ENCODE measurements at regions not wholly inside any gene's neighbourhood (a gene's known extent, or its start where the extent isn't known, plus 50 kb on each side); places are given as distances from the start of the nearest gene placed in this dataset.
A peak's percentile ranks its signal among the peaks of the same experiment; 100 is the strongest.
"Not testable (repeated sequence)": the region's sequence is repeated elsewhere in the genome, so short reads cannot be mapped to it uniquely, and the experiment has no call there.

DNA sequence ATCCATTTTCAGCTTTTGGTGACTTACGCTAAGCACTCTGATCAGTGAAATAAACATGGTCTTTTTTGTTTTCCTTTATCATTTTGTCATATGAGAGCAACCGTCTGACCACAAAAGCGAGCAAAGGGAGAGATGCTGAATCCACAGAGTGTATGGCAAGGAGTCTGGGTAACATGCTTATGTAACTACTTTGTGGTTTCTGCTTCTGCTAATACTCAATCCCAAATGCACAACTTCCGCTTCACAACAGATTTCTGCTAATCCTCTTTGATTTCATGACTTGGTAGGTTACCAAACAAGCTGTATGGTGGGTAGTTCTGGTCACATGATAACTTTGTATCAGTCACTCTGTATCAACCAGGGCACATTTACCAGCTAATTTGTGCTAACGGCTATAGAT, 908.4 kb upstream of the CRIM1 start:
- Histone ChIP-seq H3K4me1 (no peaks in the 10 kb centered on the region), H3K27ac (no peak overlapping the region), H3K36me3 (no peaks in the 10 kb centered on the region), H3K4me3 (no peak overlapping the region), H3K27me3 (no peaks in the 10 kb centered on the region), H3K9me3 (no peaks in the 10 kb centered on the region)
- TF ChIP-seq, protein P1, sequence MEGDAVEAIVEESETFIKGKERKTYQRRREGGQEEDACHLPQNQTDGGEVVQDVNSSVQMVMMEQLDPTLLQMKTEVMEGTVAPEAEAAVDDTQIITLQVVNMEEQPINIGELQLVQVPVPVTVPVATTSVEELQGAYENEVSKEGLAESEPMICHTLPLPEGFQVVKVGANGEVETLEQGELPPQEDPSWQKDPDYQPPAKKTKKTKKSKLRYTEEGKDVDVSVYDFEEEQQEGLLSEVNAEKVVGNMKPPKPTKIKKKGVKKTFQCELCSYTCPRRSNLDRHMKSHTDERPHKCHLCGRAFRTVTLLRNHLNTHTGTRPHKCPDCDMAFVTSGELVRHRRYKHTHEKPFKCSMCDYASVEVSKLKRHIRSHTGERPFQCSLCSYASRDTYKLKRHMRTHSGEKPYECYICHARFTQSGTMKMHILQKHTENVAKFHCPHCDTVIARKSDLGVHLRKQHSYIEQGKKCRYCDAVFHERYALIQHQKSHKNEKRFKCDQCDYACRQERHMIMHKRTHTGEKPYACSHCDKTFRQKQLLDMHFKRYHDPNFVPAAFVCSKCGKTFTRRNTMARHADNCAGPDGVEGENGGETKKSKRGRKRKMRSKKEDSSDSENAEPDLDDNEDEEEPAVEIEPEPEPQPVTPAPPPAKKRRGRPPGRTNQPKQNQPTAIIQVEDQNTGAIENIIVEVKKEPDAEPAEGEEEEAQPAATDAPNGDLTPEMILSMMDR (IDR thresholded peaks at IDR 0.05): no peak
- no peak for TF ChIP-seq POLR2AphosphoS5 (IDR thresholded peaks at IDR 0.05)
- TF ChIP-seq POLR2A (IDR thresholded peaks at IDR 0.05): no peak
- TF ChIP-seq EP300 (IDR thresholded peaks at IDR 0.05): no peak
- peak; percentile 39 for ATAC-seq
- WGBS, 2 donors (ENCODE audit: low coverage in 1 of 2): 68 to 76% methylated on average over 4 to 5 of the region's 5 CpGs

DNA sequence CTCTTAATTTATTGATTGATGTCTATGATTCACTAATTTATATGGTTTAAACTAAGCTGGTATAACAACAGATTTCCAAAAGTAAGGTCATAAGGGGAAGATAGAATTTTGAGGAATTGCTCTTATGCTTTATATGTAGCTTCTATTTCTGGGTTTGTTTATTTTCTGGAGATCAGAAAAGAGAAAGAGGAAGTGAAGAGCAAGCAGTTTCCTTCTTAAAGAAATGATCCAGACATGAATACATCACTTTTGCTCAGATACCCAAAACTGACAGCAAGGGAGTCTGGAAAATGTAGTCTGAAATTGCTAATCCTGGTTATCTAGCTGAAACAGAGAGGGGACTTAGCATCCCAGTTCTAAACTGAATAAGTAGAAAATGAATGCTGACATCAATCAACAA, 912.5 kb upstream of the CRIM1 start:
- Histone ChIP-seq H3K27ac (no peak overlapping the region), H3K4me1 (no peaks in the 10 kb centered on the region), H3K27me3 (no peaks in the 10 kb centered on the region), H3K4me3 (no peak overlapping the region), H3K36me3 (no peaks in the 10 kb centered on the region), H3K9me3 (no peaks in the 10 kb centered on the region)
- no peak for TF ChIP-seq POLR2AphosphoS5 (IDR thresholded peaks at IDR 0.05)
- TF ChIP-seq, protein P1 (IDR thresholded peaks at IDR 0.05): no peak
- TF ChIP-seq EP300 (IDR thresholded peaks at IDR 0.05): no peak
- no peak for TF ChIP-seq POLR2A (IDR thresholded peaks at IDR 0.05)
- ATAC-seq: no peak

DNA sequence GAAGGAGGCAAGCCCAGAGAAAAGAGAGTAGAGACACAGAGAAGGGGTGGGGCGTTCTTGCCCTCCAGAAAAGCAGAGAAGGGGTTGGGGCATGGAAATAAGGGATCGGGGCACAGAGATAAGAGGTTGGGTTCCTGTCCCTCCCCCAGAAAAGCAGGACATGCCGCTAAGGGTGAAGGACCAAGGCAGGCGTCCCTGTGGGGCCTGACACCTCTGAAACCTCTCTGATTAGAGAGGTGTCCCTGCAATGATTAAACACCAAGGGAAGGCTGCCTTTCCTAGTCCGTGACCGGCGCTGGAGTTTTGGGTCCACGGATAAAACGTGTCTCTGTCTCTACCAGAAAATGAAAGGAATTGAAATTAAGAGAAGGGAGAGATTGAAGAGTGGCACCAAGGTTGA, 914.0 kb upstream of the CRIM1 start:
- 80 to 83% methylated on average over 1 to 5 of the region's 9 CpGs for WGBS, 2 donors (ENCODE audit: low coverage in 1 of 2)
- not testable (repeated sequence) for ATAC-seq, H3K36me3 ChIP-seq, H3K9me3 ChIP-seq, H3K27me3 ChIP-seq, H3K4me1 ChIP-seq, H3K4me3 ChIP-seq, H3K27ac ChIP-seq

DNA sequence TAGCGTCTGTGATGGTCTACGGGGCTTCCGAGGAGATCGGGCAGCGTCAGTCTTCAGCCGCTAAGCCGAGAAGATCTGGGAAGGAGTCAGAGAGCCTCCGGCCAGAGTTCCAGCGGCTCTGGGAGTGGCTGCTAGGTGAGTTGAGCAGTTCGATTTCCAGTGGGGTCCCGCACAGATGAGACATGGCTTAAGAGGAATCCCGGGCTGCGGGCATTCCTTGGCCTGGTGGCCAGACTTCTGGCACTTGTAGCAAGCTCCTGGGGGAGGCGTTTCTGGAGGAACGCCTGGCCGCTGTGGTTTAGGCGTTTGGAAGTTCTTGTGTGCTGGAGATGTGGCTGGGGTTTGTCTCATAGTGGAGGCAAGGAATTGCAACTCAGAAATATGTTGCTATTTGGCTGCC, 915.3 kb upstream of the CRIM1 start:
- 88 to 94% methylated on average over 3 to 4 of the region's 17 CpGs for WGBS, 2 donors (ENCODE audit: low coverage in 1 of 2)
- not testable (repeated sequence) for H3K27me3 ChIP-seq, ATAC-seq, H3K36me3 ChIP-seq, H3K4me3 ChIP-seq, H3K4me1 ChIP-seq, H3K27ac ChIP-seq, H3K9me3 ChIP-seq

DNA sequence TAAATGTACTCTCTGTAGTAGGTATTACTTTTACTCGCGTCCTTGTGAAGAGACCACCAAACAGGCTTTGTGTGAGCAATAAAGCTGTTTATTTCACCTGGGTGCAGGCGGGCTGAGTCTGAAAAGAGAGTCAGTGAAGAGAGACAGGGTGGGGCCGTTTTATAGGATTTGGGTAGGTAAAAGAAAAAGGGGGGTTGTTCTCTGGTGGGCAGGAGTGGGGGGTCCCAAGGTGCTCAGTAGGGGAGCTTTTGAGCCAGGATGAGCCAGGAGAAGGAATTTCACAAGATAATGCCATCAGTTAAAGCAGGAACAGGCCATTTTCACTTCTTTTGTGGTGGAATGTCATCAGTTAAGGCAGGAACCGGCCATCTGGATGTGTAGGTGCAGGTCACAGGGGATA, 918.7 kb upstream of the CRIM1 start:
- not testable (repeated sequence) for H3K4me1 ChIP-seq, H3K36me3 ChIP-seq, H3K9me3 ChIP-seq, ATAC-seq, H3K27ac ChIP-seq, H3K27me3 ChIP-seq, H3K4me3 ChIP-seq
- WGBS, 2 donors (ENCODE audit: low coverage in 1 of 2): 93 to 95% methylated on average over 3 to 5 of the region's 5 CpGs

DNA sequence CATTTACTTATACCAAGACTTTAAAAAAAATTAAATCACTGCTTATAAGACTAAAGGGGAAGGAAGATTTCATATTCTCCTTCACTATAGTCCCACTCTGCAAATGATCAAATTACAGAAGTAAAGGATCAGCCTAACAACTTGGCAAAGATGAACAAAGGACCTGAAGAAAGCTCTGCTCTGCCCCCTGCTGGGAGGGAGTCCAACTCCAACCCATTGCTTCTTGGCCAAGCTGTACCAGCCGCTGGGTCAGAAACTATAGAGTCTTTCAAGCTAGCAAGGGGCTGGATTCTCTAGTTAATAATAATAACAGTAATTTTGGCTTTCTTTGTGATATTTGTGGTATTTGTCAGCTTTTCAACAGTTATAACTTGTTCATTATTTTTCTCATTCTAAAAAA, 927.0 kb upstream of the CRIM1 start:
- H3K9me3 ChIP-seq: no peaks in the 10 kb centered on the region
- WGBS, 2 donors (ENCODE audit: low coverage in 1 of 2): 67% methylated on average over 1 of the region's 1 CpG
- H3K4me1 ChIP-seq: no peaks in the 10 kb centered on the region
- no peak overlapping the region for H3K27ac ChIP-seq
- no peak overlapping the region for H3K4me3 ChIP-seq
- ATAC-seq: no peak
- TF ChIP-seq, protein P1 (IDR thresholded peaks at IDR 0.05): peak in 3 of 4 experiments; percentile 24 to 36 (median 27)
- no peak for TF ChIP-seq EP300 (IDR thresholded peaks at IDR 0.05)
- no peaks in the 10 kb centered on the region for H3K36me3 ChIP-seq
- no peaks in the 10 kb centered on the region for H3K27me3 ChIP-seq

DNA sequence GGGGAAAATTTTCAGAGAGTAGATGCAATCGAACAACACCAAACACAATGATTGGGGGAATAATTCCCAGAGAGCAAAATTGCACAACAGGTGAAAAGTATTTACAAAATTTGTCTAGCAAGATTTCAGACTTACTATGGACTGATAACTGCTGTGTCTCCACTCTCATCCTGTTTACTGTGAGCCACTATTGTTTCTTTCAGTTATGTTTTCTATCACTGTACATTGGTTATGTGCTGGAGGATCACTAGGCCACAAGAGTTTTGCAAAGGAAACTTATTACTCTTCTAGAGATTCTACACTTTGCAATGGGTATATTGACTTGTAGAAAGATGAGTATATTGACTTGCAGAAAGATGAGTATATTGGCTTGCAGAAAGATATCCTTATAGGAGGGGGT, 934.1 kb upstream of the CRIM1 start:
- ATAC-seq: no peak
- TF ChIP-seq EP300 (IDR thresholded peaks at IDR 0.05): no peak
- no peak for TF ChIP-seq POLR2AphosphoS5 (IDR thresholded peaks at IDR 0.05)
- no peak for TF ChIP-seq POLR2A (IDR thresholded peaks at IDR 0.05)
- TF ChIP-seq, protein P1 (IDR thresholded peaks at IDR 0.05): no peak

More for the DNA sequence above, 934.1 kb upstream of the CRIM1 start:
- no peak overlapping the region for H3K27ac ChIP-seq
- peaks cover 0 to 7% (median 0%) of the 10 kb centered on the region in 3 donors for H3K4me1 ChIP-seq
- no peaks in the 10 kb centered on the region for H3K36me3 ChIP-seq
- no peaks in the 10 kb centered on the region for H3K27me3 ChIP-seq
- WGBS, 2 donors (ENCODE audit: low coverage in 1 of 2): 91% methylated on average over 1 of the region's 1 CpG; no CpG with 5 or more reads in 1 of the 2 donors
- no peak overlapping the region for H3K4me3 ChIP-seq
- H3K9me3 ChIP-seq: no peaks in the 10 kb centered on the region
